ENCODE measurements at regions not wholly inside any gene's neighbourhood (a gene's known extent, or its start where the extent isn't known, plus 50 kb on each side); places are given as distances from the start of the nearest gene placed in this dataset.

DNA sequence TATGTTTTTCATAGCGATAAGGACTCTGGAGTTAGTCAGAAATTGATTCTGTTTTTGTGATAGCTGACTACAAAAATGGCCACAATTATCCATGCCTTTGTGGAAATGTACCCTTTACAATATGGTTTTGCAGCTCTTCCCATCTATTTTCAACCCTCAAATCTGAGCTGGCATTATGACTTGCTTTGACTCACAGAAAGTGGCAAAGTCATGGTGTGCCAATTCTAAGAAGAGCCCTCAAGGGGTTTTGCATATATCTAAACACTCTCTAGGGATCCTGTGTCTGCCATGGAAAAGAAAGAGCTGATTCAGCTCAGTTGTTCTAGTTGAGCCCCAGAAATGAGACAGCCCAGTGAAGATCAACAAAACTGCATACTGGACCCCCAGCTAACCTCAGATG, 390.5 kb upstream of the RAG2 start:
- TF ChIP-seq CTCF (conservative IDR thresholded peaks at IDR 0.05; ENCODE audit: low read length): no peak
- no peak for TF ChIP-seq EZH2phosphoT487 (IDR thresholded peaks at IDR 0.05; ENCODE audit: borderline replicate concordance, low read depth, low read length)

Data from OCI-LY7 (cell line).